GM20000 (cell line): ENCODE measurements at regions not wholly inside any gene's neighbourhood (a gene's known extent, or its start where the extent isn't known, plus 50 kb on each side); places are given as distances from the start of the nearest gene placed in this dataset.

ENCODE experiments used
- DNase-seq: peaks from one replicate; pipeline ENCODE4 v3.0.0; 2012; ENCODE audit warnings: low spot score
- CTCF ChIP-seq: IDR thresholded peaks from 2 replicates; pipeline ENCODE4 v1.5.1; 2012; ENCODE audit warnings: mild to moderate bottlenecking, control low read depth; ENCODE audit errors: extremely low read depth, missing control alignments

- DNase-seq, result no peak
- TF ChIP-seq CTCF, result no peak
Observed at GRCh38 chr7:145876376-145876775, 240.2 kb upstream of the CNTNAP2 start.

- DNase-seq, result no peak
- TF ChIP-seq CTCF, result no peak
Observed at GRCh38 chr7:145875267-145875666, 241.3 kb upstream of the CNTNAP2 start.

- no peak for TF ChIP-seq CTCF
- DNase-seq, result no peak
Observed at GRCh38 chr7:145868935-145869334, 247.7 kb upstream of the CNTNAP2 start.

- DNase-seq, result no peak
- TF ChIP-seq CTCF, result no peak
Observed at GRCh38 chr7:145862212-145862611, 254.4 kb upstream of the CNTNAP2 start.

GRCh38 chr7:145860809-145861208 is 255.8 kb upstream of the CNTNAP2 start:
- DNase-seq, result no peak
- TF ChIP-seq CTCF, result no peak

GRCh38 chr7:145850636-145851035 is 266.0 kb upstream of the CNTNAP2 start:
- DNase-seq, result no peak
- TF ChIP-seq CTCF, result no peak

- no peak for TF ChIP-seq CTCF
- no peak for DNase-seq
Observed at GRCh38 chr7:145848691-145849090, 267.9 kb upstream of the CNTNAP2 start.
